Right lobe of liver (tissue), 6 donors: ENCODE measurements at regions not wholly inside any gene's neighbourhood (a gene's known extent, or its start where the extent isn't known, plus 50 kb on each side); places are given as distances from the start of the nearest gene placed in this dataset.
A peak's percentile ranks its signal among the peaks of the same experiment; 100 is the strongest.

ENCODE experiments used
- ATAC-seq, 4 donors: fragments of 200-7000 bp; cut with Tn5 transposase; one replicate each; pipeline ENCODE4 v1.9.1; 2020; ENCODE audit warnings: mild to moderate bottlenecking in 4 of 4, moderate library complexity in 4 of 4
- DNase-seq, 3 donors: peaks; one replicate each; pipeline ENCODE4 v3.0.0-alpha.2; 2020
- H3K27ac ChIP-seq, 3 donors: fragments of 200-600 bp; one replicate each; pipeline ENCODE4 v1.8.0; 2022
- H3K27me3 ChIP-seq, 2 donors: fragments of 200-600 bp; one replicate each; pipeline ENCODE4 v1.8.0; 2022
- H3K36me3 ChIP-seq, 4 donors: fragments of 200-600 bp; sonication (generic) in 1 of 4; one replicate each; pipeline versions ENCODE4 v1.5.1 to v1.8.0; 2017 to 2022; ENCODE audit warnings: control low read depth in 1 of 4
- H3K4me1 ChIP-seq, 4 donors: fragments of 200-600 bp; sonication (generic) in 1 of 4; one replicate each; pipeline versions ENCODE4 v1.5.1 to v1.8.0; 2017 to 2022; ENCODE audit warnings: control low read depth in 1 of 4
- H3K4me3 ChIP-seq, 3 donors: fragments of 200-600 bp; one replicate each; pipeline ENCODE4 v1.8.0; 2022
- H3K9me3 ChIP-seq, 4 donors: fragments of 200-600 bp; sonication (generic) in 1 of 4; one replicate each; pipeline versions ENCODE4 v1.5.1 to v1.8.0; 2017 to 2022; ENCODE audit warnings: control low read depth in 1 of 4
- POLR2A ChIP-seq: fragments of 450-650 bp; IDR thresholded peaks from one replicate; pipeline ENCODE4 v1.6.1; 2017; ENCODE audit warnings: antibody characterized with exemption, mild to moderate bottlenecking
- WGBS: methylation state at CpG from one replicate; pipeline ENCODE4 v1.1.6; 2018; ENCODE audit warnings: low coverage, low lambda C conversion rate; ENCODE audit not compliant: insufficient coverage; ENCODE audit errors: missing lambda C conversion rate; 5-methylcytosine and 5-hydroxymethylcytosine counted together
- intact Hi-C, 2 donors: fragments of 100-400 bp; cut with DNase I; formaldehyde crosslinking; loops; one replicate each; pipeline versions ENCODE4 v1.11.2 to v1.14.1; 2022
- TF ChIP-seq, protein P1 (sequence below), 4 donors: fragments of 200-600 bp in 3 of 4; fragments of 450-650 bp in 1 of 4; IDR thresholded peaks; one replicate each; pipeline versions ENCODE4 v1.5.1 to v1.8.0; 2016 to 2022; ENCODE audit warnings: antibody characterized with exemption in 4 of 4, mild to moderate bottlenecking in 2 of 4
- donor health status: DM: no; HTN: yes; CAD: no.
- donor health status: DM: no; HTN: no; CAD: no.
- donor health status: DM: no; HTN: no; CAD: no.
- donor health status: DM: no; HTN: yes; CAD: no.
- donor health status: DM: no; HTN: yes; CAD: no.

DNA sequence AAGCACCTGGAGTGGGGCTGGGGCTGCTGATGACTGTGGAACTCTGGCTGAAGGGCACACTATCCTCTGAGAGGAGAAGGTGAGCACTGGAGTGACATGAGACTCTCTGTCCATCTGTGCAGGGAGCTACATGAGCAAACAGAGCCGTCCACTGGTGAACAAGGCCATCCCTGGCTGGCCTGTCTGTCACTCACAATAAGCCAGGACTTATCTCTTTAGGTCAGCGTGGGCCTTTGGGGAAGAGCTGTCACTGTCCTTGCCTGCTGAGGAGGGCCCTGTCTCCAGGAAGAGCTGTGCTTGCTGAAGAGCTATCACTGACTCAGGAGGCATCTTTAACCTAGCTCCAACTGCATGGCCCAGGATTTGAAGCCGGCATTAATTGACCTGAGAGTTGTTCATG is 82.1 kb downstream of the FOXD2 start:
- H3K27me3 ChIP-seq = no peaks in the 10 kb centered on the region
- DNase-seq (no peak), ATAC-seq (no peak)
- no peak overlapping the region for H3K27ac ChIP-seq
- H3K4me1 ChIP-seq = peaks cover 0 to 41% (median 15%) of the 10 kb centered on the region in 4 donors
- H3K9me3 ChIP-seq = no peaks in the 10 kb centered on the region
- WGBS = no CpG with 5 or more reads among the region's 3 CpGs
- no peaks in the 10 kb centered on the region for H3K36me3 ChIP-seq
- intact Hi-C loops = loop anchor here in 1 of 2 donors (10.0 kb wide), 1 partner anchor 205 kb away; no protein-coding TSS in a partner anchor
- H3K4me3 ChIP-seq = no peak overlapping the region
- TF ChIP-seq POLR2A = no peak
- TF ChIP-seq, protein P1, sequence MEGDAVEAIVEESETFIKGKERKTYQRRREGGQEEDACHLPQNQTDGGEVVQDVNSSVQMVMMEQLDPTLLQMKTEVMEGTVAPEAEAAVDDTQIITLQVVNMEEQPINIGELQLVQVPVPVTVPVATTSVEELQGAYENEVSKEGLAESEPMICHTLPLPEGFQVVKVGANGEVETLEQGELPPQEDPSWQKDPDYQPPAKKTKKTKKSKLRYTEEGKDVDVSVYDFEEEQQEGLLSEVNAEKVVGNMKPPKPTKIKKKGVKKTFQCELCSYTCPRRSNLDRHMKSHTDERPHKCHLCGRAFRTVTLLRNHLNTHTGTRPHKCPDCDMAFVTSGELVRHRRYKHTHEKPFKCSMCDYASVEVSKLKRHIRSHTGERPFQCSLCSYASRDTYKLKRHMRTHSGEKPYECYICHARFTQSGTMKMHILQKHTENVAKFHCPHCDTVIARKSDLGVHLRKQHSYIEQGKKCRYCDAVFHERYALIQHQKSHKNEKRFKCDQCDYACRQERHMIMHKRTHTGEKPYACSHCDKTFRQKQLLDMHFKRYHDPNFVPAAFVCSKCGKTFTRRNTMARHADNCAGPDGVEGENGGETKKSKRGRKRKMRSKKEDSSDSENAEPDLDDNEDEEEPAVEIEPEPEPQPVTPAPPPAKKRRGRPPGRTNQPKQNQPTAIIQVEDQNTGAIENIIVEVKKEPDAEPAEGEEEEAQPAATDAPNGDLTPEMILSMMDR (IDR thresholded peaks at IDR 0.05) = no peak

DNA sequence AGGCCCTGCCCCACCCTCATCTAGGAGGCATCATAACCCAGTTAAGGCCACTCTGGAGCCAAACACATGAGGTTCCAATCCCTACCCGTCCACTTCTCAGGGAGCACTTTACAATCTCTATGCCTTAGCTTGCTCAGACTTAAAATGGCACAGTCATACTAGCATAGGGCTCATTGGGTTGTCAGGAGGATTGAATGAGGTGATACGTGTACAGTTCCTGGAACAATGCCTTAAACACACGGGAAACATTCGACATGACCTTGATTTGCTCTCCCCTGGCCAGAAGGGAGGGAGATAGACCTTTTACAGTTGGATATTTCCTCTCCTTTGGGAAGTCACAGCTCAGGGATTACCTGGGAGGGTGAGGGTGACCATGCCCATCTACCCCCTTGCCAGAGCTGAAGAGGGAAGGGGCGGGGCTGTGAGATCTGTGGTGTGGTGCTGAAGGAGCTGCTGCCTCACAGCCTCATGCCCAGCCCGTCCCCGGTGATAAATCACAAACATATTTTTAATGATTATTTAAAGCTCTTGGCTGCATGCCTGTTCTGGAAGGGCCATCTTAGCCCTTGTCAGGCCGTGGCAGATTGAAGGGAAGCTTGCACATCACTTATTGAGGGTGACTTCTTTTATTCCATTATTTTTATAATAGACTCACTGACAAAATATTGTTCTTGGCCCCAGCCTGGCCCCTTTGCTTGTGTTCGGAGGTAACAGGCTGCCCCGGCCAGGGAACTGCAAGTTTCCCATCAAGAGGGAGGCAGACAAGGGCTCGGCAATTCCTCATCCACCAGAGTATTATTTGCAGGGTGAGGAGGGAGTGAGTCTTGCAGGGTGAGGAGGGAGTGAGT is 83.4 kb downstream of the FOXD2 start:
- TF ChIP-seq, protein P1 (IDR thresholded peaks at IDR 0.05) = no peak
- TF ChIP-seq POLR2A = no peak
- H3K9me3 ChIP-seq = no peaks in the 10 kb centered on the region
- 29% methylated on average over 9 of the region's 11 CpGs for WGBS
- no peaks in the 10 kb centered on the region for H3K27me3 ChIP-seq
- intact Hi-C loops = loop anchor here in 1 of 2 donors (10.0 kb wide), 1 partner anchor 204 kb away; no protein-coding TSS in a partner anchor
- H3K4me1 ChIP-seq = peaks cover 0 to 41% (median 15%) of the 10 kb centered on the region in 4 donors
- ATAC-seq = peak in 2 of 4 donors; percentile 2 to 52
- no peak for DNase-seq
- H3K36me3 ChIP-seq = no peaks in the 10 kb centered on the region
- no peak overlapping the region for H3K4me3 ChIP-seq
- no peak overlapping the region for H3K27ac ChIP-seq

DNA sequence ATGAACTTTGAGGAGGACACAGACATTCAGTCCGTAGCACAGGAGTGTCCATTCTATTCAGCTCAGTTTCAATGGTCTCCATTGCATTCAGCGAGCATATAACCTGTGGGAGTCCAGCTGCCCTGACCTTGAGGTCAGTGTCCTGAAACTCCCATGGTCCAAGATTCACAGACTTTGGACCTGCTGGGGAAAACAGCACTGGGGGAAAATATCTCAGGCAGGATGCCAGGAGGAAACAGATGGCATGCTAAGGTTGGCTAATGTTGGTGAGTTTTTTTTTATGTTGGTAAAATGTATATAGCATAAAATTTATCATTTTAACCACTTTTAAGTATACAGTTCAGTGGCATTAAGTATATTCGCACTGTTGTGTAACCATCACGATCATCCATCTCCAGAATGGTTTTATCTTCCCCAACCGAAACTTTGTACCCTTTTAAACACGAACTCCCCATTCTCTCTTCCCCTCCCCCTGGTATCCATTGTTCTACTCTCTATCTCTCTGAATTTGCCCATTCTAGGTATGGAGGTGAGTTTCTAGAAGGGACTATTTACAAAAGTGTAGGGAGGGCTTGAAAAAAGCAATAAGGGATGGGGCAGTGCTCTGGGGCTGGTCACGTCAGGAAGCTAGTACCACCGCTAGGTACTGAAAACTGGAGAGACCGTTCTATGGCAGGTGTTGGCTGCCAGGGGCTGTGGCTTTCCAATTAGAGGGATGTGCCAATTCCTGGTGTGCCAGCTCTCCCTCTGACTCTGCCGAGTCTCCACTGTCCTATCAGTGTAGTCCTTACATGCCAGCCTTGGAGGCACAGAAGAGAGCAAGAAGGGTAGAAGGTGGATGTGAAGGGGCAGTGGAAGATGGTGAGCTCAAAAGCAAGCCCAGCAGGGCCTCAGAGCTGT is 85.3 kb downstream of the FOXD2 start:
- intact Hi-C loops = loop anchor here in 1 of 2 donors (10.0 kb wide), 1 partner anchor 202 kb away; no protein-coding TSS in a partner anchor
- Histone ChIP-seq H3K27ac (peak overlapping the region in 2 of 3 donors; percentile 56 to 78), H3K4me3 (peak overlapping the region in 1 of 3 donors; percentile 16), H3K27me3 (no peaks in the 10 kb centered on the region), H3K36me3 (no peaks in the 10 kb centered on the region), H3K9me3 (no peaks in the 10 kb centered on the region), H3K4me1 (peaks cover 0 to 41% (median 15%) of the 10 kb centered on the region in 4 donors)
- DNase-seq (peak in 2 of 3 donors; percentile 47 to 80), ATAC-seq (peak; percentile 74 to 88 (median 84))
- TF ChIP-seq POLR2A = no peak
- TF ChIP-seq, protein P1 (IDR thresholded peaks at IDR 0.05) = no peak
- WGBS = 32% methylated on average over 10 of the region's 10 CpGs

DNA sequence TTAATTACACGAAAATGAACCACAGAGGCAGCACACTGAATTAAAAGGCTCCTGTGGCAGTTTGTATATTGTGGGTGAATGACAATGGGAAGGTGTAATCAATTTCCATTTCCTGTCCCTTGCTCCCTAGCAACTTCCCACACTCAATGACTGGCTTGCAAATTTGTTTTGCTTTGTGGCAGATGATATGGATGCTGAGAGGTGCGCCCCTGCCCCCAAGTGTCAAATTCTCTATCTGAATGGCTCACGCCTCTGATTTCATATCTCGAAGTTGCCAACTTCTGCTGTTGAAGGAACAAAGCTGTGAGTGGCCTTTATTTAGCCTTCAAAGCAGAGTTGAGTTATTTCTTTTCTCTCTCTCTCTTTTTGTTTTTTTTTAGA is 86.0 kb downstream of the FOXD2 start:
- 33% methylated on average over 4 of the region's 4 CpGs for WGBS
- intact Hi-C loops = loop anchor here in 1 of 2 donors (10.0 kb wide), 1 partner anchor 201 kb away; no protein-coding TSS in a partner anchor

More for the DNA sequence above, 86.0 kb downstream of the FOXD2 start:
- peak overlapping the region in 2 of 3 donors; percentile 56 to 78 for H3K27ac ChIP-seq
- ATAC-seq (peak in 2 of 4 donors; percentile 4 to 31), DNase-seq (no peak)
- H3K9me3 ChIP-seq = no peaks in the 10 kb centered on the region
- no peaks in the 10 kb centered on the region for H3K36me3 ChIP-seq
- no peak for TF ChIP-seq POLR2A
- TF ChIP-seq, protein P1 (IDR thresholded peaks at IDR 0.05) = no peak
- H3K27me3 ChIP-seq = no peaks in the 10 kb centered on the region
- peaks cover 0 to 41% (median 15%) of the 10 kb centered on the region in 4 donors for H3K4me1 ChIP-seq
- no peak overlapping the region for H3K4me3 ChIP-seq
